ENCODE measurements at regions not wholly inside any gene's neighbourhood (a gene's known extent, or its start where the extent isn't known, plus 50 kb on each side); places are given as distances from the start of the nearest gene placed in this dataset.

- TF ChIP-seq CTCF (IDR thresholded peaks at IDR 0.05), result no peak
- TF ChIP-seq POLR2AphosphoS5 (IDR thresholded peaks at IDR 0.05), result no peak
- no peak for TF ChIP-seq POLR2A (IDR thresholded peaks at IDR 0.05)
These were observed 264.9 kb upstream of the NR5A2 start for GRCh38 chr1:199762572-199762971.

Measured in sigmoid colon (tissue), 4 donors.